HepG2 (cell line): ENCODE measurements at regions not wholly inside any gene's neighbourhood (a gene's known extent, or its start where the extent isn't known, plus 50 kb on each side); places are given as distances from the start of the nearest gene placed in this dataset.

Experiments
- ATAC-seq: fragments of 200-7000 bp; cut with Tn5 transposase; 3 replicates; pipeline ENCODE4 v1.9.1; 2020; ENCODE audit warnings: mild to moderate bottlenecking, moderate library complexity
- BruUV-seq: library from RNA; stranded (reverse); fragments of 400-500 nt; replicated peaks from 2 replicates; lab custom pipeline; 2021; lab: Mats Ljungman, UMichigan
- CTCF ChIA-PET: fragments of 300-600 bp; formaldehyde crosslinking; extraction: SDS; loops from one replicate; lab custom pipeline; 2021; ENCODE audit warnings: low total read pairs, inconsistent platforms, low intra/inter-chr PET ratio; lab: Yijun Ruan, JAX
- POLR2A ChIA-PET: fragments of 350-600 bp; sonication (Branson Sonifier 250); formaldehyde crosslinking; loops from one replicate; lab custom pipeline; 2020; ENCODE audit warnings: antibody characterized with exemption, inconsistent platforms; lab: Yijun Ruan, JAX
- DNase-seq: peaks from one replicate; pipeline ENCODE4 v3.0.0-alpha.2; 2015; ENCODE audit warnings: low spot score
- FAIRE-seq: peaks from 3 replicates; lab custom pipeline; 2011; peaks lifted over from hg19 to GRCh38; lab: Jason Lieb, UNC
- H2AFZ ChIP-seq: one replicate; pipeline ENCODE4 v1.6.1; 2011; ENCODE audit warnings: low read length, inconsistent platforms
- H3K27ac ChIP-seq: fragments of 300-600 bp; 3 replicates; pipeline ENCODE4 v1.8.0; 2011; ENCODE audit warnings: mixed run types, mild to moderate bottlenecking, mixed read lengths, low read length, inconsistent platforms; ENCODE audit not compliant: insufficient read depth; ENCODE audit errors: extremely low read length
- H3K27me3 ChIP-seq, 2 experiments: fragments of 200-600 bp in 1 of 2; 2 replicates in 1 of 2; 3 replicates in 1 of 2; pipeline versions ENCODE4 v1.6.0 to v1.8.0; 2011; ENCODE audit warnings: low read length in 2 of 2, mild to moderate bottlenecking in 2 of 2, moderate library complexity in 2 of 2, inconsistent platforms in 1 of 2; ENCODE audit not compliant: insufficient read depth in 2 of 2, control insufficient read depth in 1 of 2
- H3K36me3 ChIP-seq, 2 experiments: fragments of 200-600 bp in 1 of 2; replicated peaks in 1 of 2; 2 replicates in 1 of 2; 3 replicates in 1 of 2; pipeline versions ENCODE4 v1.5.1 to v1.8.0; 2011; ENCODE audit warnings: low read length in 2 of 2, inconsistent platforms in 1 of 2; ENCODE audit not compliant: insufficient read depth in 2 of 2, control insufficient read depth in 1 of 2
- H3K4me1 ChIP-seq: 2 replicates; pipeline ENCODE4 v1.5.1; 2012; ENCODE audit warnings: low read length, inconsistent platforms; ENCODE audit not compliant: insufficient read depth
- H3K4me2 ChIP-seq: 2 replicates; pipeline ENCODE4 v1.6.0; 2011; ENCODE audit warnings: low read depth, low read length, inconsistent platforms
- H3K4me3 ChIP-seq, 3 experiments: fragments of 200-600 bp in 1 of 3; sonication (generic), shearing (Covaris generic) in 1 of 3; replicated peaks in 1 of 3; 2 replicates each; pipeline ENCODE4 v1.5.1; 2011 to 2016; ENCODE audit warnings: low read length in 3 of 3, inconsistent platforms in 2 of 3, low read depth in 2 of 3, mild to moderate bottlenecking in 2 of 3, control low read depth in 1 of 3, mixed read lengths in 1 of 3; ENCODE audit not compliant: insufficient read depth in 1 of 3
- H3K79me2 ChIP-seq: one replicate; pipeline ENCODE4 v1.6.1; 2011; ENCODE audit warnings: low read length, inconsistent platforms; ENCODE audit not compliant: insufficient read depth
- H3K9ac ChIP-seq: 2 replicates; pipeline ENCODE4 v1.6.0; 2011; ENCODE audit warnings: mild to moderate bottlenecking, low read depth, low read length, inconsistent platforms; ENCODE audit not compliant: insufficient read depth
- H3K9me3 ChIP-seq: 2 replicates; pipeline ENCODE4 v1.5.1; 2012; ENCODE audit warnings: mild to moderate bottlenecking, low read length
- H4K20me1 ChIP-seq: 2 replicates; pipeline ENCODE4 v1.6.0; 2011; ENCODE audit warnings: inconsistent platforms, mild to moderate bottlenecking, low read length, moderate library complexity; ENCODE audit not compliant: insufficient read depth
- NCOR1 ChIP-seq: fragments of 200-600 bp; sonication (generic); IDR thresholded peaks from 2 replicates; pipeline ENCODE4 v1.7.0; 2017; ENCODE audit warnings: antibody characterized with exemption, low read length, borderline replicate concordance
- NFYC ChIP-seq: IDR thresholded peaks from 2 replicates; pipeline ENCODE4 v1.6.1; 2016; ENCODE audit warnings: missing genetic modification reagents, missing compliant biosample characterization
- ZNF775 ChIP-seq: sonication (generic); formaldehyde crosslinking; IDR thresholded peaks from 2 replicates; pipeline ENCODE4 v1.4.0; 2020; ENCODE audit warnings: missing genetic modification reagents, mild to moderate bottlenecking, moderate library complexity, borderline replicate concordance
- ZNF816 ChIP-seq: sonication (generic); formaldehyde crosslinking; IDR thresholded peaks from 2 replicates; pipeline ENCODE4 v1.8.0; 2022; ENCODE audit warnings: missing genetic modification reagents, mild to moderate bottlenecking, borderline replicate concordance
- ZSCAN25 ChIP-seq: sonication (generic); formaldehyde crosslinking; IDR thresholded peaks from 2 replicates; pipeline ENCODE4 v1.8.0; 2022; ENCODE audit warnings: mild to moderate bottlenecking, missing genetic modification reagents
- WGBS: methylation state at CpG from one replicate; pipeline ENCODE4 v1.1.6; 2017; ENCODE audit warnings: low lambda C conversion rate; 5-methylcytosine and 5-hydroxymethylcytosine counted together
- in situ Hi-C: cut with HindIII; loops from 2 replicates; pipeline ENCODE4 v1.10.0; 2017; ENCODE audit warnings: low pct_unique_long_range_greater_than_20kb; ENCODE audit not compliant: extremely low pct_ligation_motif_present
- intact Hi-C: fragments of 100-400 bp; cut with micrococcal nuclease; formaldehyde crosslinking; loops from one replicate; pipeline ENCODE4 v1.10.0; 2022; ENCODE audit not compliant: unreplicated experiment
- TF ChIP-seq, protein P1 (sequence below): sonication (generic); formaldehyde crosslinking; IDR thresholded peaks from 2 replicates; pipeline ENCODE4 v1.4.0; 2020; ENCODE audit warnings: missing genetic modification reagents
- TF ChIP-seq, protein P2 (sequence below): sonication (generic); formaldehyde crosslinking; IDR thresholded peaks from 2 replicates; pipeline ENCODE4 v1.4.0; 2020; ENCODE audit warnings: mild to moderate bottlenecking, missing genetic modification reagents
- TF ChIP-seq, protein P3 (sequence below): sonication (generic); formaldehyde crosslinking; IDR thresholded peaks from 2 replicates; pipeline ENCODE4 v1.5.0; 2020; ENCODE audit warnings: missing genetic modification reagents

DNA sequence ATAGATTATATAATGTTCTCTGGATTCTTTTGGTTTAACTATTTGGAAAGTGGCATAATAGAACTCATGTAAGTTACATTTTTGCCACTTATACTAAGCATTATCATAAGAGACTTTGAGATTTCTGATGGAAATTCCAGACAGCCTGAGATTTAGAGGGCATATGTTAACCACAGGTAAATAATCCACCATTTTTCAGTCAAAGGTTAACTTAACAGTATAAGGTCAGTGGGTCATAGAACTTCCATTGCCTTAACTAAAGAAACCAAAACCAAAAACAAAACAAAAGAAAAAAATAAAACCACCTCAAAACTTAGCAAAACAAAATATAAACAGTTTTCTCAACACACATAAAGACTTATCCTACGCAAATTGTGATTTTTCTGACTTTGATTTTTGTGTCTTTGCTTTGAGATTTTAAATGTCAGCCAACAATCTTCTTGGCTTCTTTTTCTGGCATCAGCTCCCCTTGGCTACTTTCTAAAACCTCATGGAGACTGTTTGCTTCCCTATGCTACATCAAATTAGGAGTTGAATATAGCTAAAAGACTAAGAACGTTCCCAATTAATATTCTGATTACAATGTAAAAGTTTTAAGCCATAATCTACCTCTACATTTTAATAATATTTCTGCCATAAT lies 430.1 kb upstream of the DAB2 start (continued):
- TF ChIP-seq, protein P1, sequence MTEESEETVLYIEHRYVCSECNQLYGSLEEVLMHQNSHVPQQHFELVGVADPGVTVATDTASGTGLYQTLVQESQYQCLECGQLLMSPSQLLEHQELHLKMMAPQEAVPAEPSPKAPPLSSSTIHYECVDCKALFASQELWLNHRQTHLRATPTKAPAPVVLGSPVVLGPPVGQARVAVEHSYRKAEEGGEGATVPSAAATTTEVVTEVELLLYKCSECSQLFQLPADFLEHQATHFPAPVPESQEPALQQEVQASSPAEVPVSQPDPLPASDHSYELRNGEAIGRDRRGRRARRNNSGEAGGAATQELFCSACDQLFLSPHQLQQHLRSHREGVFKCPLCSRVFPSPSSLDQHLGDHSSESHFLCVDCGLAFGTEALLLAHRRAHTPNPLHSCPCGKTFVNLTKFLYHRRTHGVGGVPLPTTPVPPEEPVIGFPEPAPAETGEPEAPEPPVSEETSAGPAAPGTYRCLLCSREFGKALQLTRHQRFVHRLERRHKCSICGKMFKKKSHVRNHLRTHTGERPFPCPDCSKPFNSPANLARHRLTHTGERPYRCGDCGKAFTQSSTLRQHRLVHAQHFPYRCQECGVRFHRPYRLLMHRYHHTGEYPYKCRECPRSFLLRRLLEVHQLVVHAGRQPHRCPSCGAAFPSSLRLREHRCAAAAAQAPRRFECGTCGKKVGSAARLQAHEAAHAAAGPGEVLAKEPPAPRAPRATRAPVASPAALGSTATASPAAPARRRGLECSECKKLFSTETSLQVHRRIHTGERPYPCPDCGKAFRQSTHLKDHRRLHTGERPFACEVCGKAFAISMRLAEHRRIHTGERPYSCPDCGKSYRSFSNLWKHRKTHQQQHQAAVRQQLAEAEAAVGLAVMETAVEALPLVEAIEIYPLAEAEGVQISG (CRISPR knock-in tag), result no peak
- no peak for TF ChIP-seq ZNF816
- TF ChIP-seq, protein P2, sequence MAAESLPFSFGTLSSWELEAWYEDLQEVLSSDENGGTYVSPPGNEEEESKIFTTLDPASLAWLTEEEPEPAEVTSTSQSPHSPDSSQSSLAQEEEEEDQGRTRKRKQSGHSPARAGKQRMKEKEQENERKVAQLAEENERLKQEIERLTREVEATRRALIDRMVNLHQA (CRISPR knock-in tag), result no peak
- TF ChIP-seq ZSCAN25 (CRISPR knock-in tag), result no peak

DNA sequence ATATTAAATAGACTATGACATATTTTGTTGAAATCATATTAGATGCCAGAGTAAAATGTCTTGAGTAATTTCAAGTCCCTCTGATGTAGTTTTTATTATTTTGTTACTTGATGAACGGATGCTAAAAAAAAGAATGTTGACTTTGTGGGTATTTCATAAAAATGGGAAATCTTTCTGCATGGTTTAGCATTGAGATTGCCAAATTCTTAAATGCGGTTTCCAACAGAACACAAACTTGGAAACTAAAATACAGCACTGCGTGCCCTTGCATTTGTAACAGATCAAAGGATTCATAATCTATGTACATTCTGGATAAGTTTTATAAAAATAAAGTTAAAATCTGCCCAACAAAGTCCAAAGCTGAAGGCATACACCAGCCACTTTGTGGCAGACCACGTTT lies 425.5 kb upstream of the DAB2 start:
- CTCF ChIA-PET, result no interaction called here
- TF ChIP-seq NFYC (CRISPR knock-in tag) (no peak), NCOR1 (no peak), ZNF775 (CRISPR knock-in tag) (no peak)
- TF ChIP-seq, protein P3, sequence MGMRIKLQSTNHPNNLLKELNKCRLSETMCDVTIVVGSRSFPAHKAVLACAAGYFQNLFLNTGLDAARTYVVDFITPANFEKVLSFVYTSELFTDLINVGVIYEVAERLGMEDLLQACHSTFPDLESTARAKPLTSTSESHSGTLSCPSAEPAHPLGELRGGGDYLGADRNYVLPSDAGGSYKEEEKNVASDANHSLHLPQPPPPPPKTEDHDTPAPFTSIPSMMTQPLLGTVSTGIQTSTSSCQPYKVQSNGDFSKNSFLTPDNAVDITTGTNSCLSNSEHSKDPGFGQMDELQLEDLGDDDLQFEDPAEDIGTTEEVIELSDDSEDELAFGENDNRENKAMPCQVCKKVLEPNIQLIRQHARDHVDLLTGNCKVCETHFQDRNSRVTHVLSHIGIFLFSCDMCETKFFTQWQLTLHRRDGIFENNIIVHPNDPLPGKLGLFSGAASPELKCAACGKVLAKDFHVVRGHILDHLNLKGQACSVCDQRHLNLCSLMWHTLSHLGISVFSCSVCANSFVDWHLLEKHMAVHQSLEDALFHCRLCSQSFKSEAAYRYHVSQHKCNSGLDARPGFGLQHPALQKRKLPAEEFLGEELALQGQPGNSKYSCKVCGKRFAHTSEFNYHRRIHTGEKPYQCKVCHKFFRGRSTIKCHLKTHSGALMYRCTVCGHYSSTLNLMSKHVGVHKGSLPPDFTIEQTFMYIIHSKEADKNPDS (CRISPR knock-in tag), result no peak
- Histone ChIP-seq H3K27ac (no peak overlapping the region), H3K9me3 (0 out of 2 replicates have a peak, but pooled peaks cover 5% of the 10 kb centered on the region), H4K20me1 (no peaks in the 10 kb centered on the region), H2AFZ (no peak overlapping the region), H3K79me2 (no peaks in the 10 kb centered on the region), H3K4me2 (no peak overlapping the region), H3K27me3 (no peaks in the 10 kb centered on the region; a peak in 1 of 5 replicates), H3K36me3 (no peaks in the 10 kb centered on the region), H3K4me3 (no peak overlapping the region), H3K9ac (no peak overlapping the region), H3K4me1 (no peaks in the 10 kb centered on the region)
- FAIRE-seq (no peak), ATAC-seq (no peak), DNase-seq (no peak)
- POLR2A ChIA-PET, result no interaction called here
- intact Hi-C loops (no loop called here), in situ Hi-C loops (no loop called here)
- no TSS peak for BruUV-seq
- WGBS, result 3% methylated on average over 4 of the region's 4 CpGs
